ENCODE measurements at regions not wholly inside any gene's neighbourhood (a gene's known extent, or its start where the extent isn't known, plus 50 kb on each side); places are given as distances from the start of the nearest gene placed in this dataset.

DNA sequence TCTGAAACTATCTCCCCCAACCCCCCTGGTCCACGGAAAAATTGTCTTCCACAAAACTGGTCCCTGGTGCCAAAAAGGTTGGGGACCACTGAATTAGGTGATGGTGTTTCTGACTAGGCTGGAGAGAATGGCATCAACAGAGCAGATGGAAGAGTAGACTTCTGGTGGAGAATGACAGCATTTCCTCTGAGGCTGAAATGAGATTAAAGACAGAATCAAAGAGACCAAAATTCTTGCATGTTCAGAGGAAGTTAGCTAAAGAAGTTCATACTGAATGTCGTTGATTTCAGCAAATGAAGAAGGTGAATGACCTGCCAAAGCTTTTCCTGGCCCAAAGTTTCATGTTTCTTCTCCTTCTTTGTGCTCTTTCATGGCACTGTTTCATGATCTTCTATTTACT is 188.2 kb upstream of the RUNX1 start:
- no peak for DNase-seq

DNA sequence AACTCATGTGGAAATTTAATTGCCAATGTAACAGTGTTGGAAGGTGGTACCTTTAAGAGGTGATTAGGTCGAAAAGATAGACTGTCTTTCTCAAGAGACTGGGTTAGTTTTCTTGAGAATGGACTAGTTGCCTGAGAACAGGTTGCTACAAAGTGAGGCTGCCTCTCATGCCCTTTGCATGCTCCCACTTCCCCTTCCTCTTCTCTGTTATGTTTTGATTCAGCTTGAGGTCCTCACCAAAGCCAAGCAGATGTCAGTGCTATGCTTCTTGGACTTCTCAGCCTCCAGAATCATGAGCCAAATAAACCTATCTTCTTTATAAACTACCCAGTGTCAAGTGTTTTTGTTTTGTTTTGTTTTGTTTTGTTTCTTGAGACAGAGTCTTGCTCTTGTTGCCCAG is 187.0 kb upstream of the RUNX1 start:
- no peak for DNase-seq

DNA sequence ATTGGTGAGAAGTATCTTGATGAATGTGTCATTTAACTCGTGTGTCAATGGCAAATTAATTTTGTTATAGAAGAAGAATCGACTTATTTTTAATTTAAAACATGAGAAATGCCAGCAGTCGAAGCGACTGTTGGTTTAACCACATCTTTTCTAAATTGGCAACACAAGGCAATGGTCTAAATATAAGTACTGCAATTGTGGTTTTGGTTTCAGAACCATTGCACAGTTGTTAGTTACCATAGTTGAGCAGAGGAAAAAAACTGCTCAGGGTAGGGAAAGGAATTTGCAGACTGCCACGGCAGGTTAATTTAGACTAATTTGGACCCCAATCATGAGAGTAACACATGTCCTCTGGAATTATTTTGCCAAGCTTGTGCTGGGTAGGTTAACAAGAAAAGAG is 185.6 kb upstream of the RUNX1 start:
- no peak for DNase-seq

DNA sequence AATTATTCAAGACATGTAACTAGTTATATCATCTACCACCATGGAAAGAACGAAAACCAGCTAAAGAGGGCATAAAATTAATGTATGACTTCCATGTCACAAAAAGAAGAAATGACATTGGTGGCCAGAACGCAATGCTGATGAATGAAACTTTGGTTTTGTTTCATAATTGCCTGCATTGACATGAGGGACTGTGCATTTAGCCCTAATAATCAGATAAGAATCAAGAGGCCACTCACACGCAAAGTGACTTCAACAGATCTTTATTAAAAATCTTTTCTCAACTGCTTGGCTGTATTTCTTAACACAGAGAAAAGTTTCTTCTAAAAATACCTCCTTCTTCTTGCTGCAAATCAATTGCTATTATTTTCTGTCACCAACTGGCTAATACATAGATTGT is 184.7 kb upstream of the RUNX1 start:
- DNase-seq = no peak

DNA sequence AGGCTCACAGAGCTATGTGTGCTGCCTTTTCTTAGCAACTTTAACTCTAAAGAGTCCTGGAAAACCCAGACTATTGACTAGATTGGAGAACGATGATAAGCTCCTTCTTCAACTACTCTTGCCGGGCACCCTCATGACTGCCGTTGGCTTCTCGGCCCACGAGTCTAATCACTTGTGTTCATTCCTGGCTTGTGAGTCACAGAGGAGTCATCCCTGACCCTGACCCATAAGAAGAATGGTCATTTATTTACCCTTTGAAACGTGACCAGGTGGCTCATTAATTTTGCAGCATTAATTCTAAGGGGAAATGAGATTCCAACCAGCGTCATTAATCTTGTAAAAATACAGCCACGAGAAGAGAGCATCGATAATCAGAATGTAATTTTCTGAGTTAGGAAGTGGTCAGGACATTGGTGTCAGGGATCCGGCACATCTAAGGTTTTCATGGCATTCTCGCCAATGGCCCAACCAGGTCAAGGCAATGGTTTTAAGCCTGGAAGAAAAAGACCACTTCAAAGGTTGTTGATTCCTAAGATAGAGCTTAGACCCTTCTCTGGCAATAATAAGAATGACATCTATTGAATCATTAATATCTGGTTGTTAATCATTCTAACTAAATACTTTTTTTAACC is 183.6 kb upstream of the RUNX1 start:
- no peak for DNase-seq

DNA sequence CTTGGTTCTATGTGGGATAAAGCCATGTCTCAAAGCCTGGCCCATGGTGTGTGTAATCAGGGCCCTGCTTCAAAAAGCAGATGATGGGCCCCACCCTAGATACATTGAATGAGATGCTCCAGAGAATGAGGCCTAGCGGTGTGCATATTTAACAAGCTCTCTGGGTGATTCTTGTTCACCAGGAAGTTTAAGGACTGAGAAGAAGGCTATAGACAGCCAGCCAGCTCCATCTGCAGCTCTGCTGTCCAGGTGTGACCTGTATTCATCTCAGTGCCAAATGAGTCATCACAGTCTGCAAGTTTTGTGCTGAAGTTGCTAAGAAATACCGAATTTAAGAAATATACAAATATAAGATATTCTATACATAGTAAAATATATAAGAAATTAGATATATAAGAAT is 182.0 kb upstream of the RUNX1 start:
- no peak for DNase-seq

DNA sequence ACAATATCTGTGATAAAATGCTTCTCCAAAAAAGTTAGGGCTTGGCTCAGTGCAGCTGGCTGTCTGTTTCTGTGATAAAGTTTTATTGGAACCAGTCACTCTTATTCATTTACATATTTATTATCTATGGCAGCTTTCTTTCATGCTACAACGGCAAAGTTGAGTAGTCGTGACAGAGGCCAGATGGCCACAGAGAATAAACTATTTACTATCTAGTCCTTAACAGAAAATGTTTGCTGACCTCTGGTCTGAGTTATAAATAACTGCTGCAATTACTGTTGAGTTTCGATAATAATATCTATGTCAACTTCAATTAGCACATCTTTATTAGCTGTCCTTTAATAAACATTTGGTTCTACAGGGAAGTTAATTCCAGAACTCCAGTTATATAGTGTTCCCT is 180.2 kb upstream of the RUNX1 start:
- DNase-seq = no peak

DNA sequence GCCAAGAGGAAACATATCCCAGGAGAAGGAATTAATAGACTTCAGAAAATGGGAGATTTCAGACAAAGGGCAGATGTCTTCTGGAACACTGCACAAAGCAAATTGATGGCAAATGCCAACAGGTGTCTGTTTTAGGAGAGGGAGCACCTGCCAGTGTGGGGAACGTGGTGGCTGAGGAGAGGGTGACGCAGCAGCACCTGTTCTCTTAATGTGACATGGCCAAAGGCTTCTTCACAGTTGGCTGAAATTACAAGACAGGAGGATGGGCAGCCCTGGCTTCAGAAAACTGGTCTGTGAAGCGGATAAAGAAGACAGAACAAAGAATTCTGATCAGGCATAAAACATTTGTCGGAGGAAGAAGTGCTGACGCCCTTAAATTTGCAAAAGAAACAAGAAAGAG is 178.7 kb upstream of the RUNX1 start:
- DNase-seq = no peak

DNA sequence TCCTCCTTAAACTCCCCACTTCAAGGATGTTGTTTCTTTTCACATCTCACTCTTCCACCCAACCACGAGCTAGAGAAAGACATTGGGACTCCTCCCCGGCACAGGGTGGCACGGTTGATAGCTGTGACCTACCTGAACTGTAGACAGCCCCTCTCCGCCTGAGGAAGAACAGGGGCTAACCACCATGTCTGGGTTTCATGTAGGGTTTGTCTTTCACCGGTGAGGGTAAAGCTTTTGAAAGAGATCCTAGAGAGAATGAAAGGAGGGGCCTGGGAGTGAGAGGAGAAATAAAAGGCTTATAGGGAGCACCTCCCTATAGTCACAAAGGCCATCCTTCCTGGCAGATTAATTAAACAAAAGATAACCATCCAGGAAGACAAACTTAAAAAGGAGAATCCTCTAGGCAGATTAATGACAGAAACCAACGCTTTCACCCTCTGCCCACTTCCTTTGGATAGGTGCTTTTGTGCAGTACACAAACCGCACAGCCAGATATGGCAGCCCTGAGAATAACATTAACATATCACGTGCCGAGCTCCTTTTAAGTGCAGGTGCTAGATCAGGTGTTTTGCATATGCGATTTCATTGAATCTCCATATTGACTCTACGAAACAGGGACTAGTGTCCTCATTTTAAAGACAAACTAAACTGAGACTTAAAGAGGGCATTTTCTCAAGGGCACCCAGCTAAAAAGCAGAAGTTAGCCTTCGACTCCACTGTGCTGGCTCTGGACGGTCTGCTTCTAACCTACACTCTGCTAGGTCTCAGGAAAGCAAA is 178.1 kb upstream of the RUNX1 start:
- no peak for DNase-seq

DNA sequence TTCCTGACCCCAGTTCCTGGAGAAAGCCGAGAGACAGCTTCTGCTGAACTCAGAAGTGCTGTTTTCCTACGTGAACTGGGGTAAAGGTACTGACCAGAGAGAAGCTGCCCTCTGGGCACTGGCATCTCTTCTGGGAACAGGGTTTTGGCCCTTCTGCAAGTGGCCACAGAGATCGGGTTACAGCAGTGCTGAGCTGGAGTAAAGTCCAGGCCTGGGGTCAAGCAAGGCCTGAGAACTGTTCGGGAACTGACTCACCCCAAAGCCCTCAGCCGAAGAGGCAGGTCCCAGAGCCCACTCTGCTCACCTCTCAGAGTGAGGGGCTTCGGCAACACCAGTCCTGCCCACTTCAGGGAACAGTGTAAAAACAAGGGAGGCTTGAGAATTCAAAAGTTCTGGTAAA is 177.2 kb upstream of the RUNX1 start:
- DNase-seq = no peak

DNA sequence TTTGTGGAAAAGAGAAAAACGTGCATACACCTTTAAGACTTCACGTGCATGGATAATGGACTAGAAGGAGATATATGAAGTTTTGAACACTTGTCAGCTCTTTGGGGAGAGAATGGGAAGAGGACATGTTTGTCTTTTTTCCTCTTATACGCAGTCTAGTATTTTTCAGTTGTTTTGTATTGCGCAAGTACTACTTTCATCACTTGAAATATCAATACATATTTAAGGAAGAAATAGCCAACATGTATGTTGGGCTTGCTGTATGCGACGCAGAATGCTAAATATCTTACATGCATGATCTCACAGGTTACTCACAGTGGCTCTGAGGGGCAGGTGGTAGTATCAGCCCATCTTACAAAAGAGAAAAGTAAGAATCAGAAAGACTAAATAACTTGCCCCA is 176.5 kb upstream of the RUNX1 start:
- no peak for DNase-seq

DNA sequence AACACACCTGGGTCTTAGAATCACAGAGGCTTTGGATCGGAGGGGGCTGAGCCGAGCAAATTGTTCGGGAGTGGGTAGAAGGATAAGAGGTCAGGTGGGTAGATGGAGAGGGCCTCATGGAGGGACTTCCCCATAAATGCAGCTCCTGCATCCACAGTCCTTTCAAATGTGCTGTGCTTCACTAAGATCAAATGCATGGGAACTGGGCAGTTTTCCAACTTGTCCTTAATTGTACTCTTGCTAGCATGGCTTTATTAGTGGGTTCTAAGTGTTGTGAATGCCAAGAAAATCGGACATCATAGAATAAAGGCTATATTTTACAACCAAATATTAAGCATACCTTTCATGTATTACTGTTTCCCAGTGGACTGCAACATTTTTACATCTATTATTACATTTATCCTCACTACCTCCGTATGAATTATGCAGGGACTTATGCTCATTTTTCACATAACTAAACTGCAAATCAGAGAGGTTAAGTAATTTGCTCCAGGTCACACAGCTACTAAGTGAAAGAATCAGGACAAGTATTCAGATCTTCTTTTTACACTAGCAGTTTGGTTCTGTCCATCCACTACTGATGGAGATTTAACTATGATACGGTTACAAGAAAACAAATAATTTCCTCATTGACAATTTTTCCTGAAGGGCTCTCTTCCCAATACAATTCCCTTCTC is 174.5 kb upstream of the RUNX1 start:
- no peak for DNase-seq

DNA sequence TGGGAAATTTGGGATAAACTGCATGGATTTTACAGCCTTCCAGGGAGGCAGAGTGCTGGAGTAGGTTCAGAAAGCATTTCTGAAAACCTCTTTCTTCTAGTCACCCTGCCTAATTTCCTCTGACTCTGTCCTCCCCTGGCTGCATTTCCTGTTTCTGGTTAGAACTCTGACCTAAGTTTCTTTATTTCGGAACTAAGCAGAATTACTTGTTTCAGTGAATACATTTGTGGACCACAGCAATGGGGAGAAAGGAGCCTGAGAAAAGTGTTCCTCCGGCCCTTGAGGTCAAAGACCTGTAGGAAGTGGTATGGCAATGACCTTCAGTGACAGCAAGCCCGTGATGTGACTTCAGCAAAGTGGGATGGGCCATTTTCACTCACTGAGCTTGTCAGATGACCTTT is 173.4 kb upstream of the RUNX1 start:
- no peak for DNase-seq

DNA sequence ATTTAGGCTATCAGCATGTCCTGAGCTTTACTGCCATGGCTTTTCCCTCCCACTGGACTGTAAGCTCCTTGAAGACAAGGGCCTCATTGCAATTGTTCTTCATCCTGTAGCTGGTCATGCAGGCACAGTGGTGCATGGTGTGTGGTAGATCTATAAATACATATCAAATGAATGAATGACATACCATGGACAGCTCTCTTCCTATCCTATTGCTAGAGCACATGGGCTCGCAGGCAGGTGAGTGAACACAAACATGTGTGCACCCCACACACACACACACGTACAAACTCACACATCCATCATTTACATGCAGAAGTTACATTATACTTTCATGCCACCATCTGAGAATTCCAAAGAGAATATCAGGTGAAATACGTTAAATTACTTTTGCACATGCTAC is 172.9 kb upstream of the RUNX1 start:
- no peak for DNase-seq

DNA sequence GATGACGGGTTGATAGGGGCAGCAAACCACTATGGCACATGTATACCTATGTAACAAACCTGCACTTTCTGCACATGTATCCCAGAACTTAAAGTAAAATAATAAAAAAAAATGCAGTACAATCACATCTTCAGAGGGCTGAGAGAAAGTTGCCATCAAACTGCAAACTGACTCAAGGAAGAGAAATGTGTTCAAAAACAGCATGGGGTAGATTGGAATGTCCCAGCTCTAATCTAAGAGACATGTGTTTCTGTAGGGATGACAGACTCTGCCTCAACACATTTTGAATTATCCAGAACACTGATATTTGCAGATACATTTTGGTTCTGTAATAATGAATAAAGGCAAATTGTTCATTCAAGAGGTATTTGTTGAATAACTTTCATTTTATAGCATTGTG is 171.2 kb upstream of the RUNX1 start:
- DNase-seq = no peak

DNA sequence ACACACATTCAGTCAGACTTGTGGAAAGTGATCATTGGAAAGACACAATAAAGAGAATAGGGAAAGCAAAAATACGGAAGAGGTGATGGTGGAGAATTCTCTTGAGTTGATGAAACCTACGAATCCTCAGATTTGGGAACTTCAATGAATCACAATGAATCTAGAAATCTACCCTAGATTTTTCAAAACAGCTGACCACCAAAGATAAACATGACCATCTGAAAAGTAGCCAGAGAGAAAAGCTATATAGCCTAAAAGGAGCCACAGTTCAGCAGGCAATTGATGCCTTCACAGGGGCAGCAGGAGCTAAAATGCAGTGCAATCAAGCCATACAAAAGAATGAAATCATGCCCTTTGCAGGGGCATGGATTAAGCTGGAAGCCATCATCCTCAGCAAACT is 170.6 kb upstream of the RUNX1 start:
- DNase-seq = no peak

DNA sequence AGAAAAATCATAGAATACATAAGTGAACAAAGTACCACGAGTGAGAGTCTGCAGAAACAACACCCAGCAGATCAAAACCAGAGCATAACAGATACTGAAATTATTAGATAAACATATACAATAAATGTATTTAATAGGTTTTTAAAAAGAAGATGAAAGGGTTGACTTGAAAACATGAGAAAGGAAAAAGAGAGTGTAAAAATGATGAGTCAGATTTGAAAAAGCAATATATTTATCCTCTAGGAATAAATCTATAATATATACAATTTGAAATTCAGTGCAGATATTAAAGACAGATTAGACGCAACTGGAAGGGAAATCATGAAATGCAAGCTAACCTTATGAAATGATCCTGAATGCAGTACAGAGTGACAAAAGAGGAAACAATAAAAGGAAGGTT is 170.2 kb upstream of the RUNX1 start:
- no peak for DNase-seq

DNA sequence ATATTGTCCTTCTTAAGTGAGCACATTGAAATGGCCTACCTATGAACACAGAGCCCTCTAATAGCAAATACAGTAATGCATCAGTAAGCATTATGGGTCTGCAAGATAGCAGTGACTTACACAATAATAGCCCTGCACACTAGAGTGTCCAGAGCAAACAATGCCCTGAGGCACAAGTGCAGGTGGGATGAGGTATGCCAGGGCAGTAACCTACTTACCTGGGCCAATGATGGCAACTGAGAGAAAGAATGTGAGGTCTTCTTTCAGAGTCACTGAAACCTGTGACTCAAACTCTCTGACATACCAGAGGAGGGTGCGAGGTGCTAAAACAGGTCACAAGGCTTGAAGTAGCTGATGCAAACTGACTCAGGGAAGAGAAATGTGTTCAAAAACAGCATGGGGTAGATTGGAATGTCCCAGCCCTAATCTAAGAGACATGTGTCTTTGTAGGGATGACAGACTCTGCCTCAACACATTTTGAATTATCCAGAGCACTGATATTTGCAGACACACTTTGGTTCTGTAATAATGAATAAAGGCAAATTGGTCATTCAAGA is 168.5 kb upstream of the RUNX1 start:
- DNase-seq = no peak

DNA sequence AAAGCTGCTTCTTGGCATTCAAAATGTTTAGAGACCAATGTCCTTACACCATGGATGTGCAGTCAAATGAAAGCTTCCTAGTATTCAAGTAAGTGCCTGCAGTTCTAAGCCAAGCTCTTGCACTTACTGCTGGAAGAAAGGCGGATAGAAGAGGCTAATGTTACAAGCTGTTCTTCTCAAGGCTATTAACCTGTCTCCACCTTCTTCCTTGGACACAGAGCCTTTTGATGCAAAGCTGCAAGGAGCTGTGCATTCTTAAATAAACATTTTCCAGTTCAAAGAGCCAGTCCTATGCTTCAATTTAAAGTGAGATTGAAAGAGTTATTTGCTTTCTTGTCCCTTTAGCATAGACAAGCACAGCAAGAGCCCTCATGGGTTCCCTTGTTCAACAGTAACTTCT is 167.9 kb upstream of the RUNX1 start:
- no peak for DNase-seq

DNA sequence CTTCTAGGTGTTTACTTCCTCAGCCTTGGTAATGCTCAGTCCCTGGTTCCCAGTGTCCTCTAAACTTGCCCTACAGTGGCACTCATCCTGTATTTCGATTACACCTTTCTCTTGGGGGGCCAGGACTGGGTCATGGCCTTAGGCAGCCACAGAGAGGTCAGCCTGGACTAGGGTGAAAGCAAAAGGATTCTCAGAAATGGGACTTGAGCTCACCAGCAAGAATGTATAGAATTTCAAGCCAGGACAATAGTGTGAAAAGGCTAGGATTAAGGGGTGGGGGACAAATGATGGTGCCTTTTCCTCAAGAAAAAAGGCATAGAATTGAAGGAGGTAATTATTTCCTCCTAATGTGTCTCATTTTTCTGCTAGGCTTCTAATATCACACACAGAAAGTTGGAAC is 166.8 kb upstream of the RUNX1 start:
- DNase-seq = no peak

DNA sequence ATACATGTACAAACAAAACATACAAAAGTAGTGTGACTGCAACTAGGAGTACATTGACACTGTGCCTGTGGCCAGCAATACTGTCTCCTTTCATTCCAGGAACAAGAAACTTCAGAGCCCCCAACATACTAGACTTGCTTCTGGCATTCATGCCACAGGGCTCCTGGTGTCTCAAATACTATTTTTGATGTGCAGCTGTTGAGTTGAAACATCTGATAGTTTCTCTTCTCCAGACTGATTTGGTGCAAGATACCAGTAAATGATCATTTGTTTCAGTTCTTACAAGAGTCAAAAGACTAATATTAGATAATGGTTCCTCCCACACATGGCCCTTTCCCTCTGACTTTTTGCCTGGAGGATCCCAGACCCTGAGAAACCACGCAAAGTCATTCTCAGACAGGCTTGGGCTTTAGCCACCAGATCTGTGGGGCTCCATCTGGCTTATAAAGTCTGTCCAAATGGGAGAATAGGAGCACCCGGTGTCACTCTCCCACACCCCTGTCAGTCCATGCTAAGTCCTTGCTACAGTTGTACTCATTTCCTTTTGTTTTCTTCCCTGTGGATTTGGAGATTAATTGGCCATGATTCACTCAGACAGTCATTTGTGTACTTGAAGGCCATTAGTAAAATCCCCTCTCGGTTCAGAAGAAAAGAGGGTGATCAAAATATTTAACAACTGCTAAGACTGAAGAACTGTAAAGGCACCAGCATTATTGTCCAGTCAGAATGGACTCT is 163.5 kb upstream of the RUNX1 start:
- DNase-seq = no peak

DNA sequence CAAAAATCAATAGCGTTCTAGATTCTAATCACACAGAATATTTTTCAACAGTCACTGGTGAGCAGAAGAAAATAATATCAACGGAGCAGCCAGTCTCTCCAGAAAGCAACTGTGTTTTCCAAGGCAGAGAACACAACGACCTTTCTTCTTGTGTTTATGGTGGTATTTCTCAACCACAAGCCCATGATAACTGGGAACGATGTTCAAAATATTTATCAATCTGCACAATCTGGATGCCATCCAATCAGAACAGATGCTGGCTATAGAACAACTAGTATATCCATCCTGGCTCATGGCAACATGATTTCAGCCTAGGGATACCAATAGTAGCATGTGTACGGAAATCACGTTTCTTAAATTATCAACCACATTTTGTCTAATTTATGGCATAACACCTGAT is 162.7 kb upstream of the RUNX1 start:
- no peak for DNase-seq
